Astrocyte (in vitro differentiated cells and primary cell): ENCODE measurements at regions not wholly inside any gene's neighbourhood (a gene's known extent, or its start where the extent isn't known, plus 50 kb on each side); places are given as distances from the start of the nearest gene placed in this dataset.
"Not testable (repeated sequence)": the region's sequence is repeated elsewhere in the genome, so short reads cannot be mapped to it uniquely, and the experiment has no call there.

Source experiments
- DNase-seq: peaks from one replicate; pipeline ENCODE4 v3.0.0-alpha.2; 2010; ENCODE audit warnings: low read depth
- FAIRE-seq: peaks from 2 replicates; lab custom pipeline; 2011; peaks lifted over from hg19 to GRCh38; lab: Jason Lieb, UNC
- H2AFZ ChIP-seq: 2 replicates; pipeline ENCODE4 v1.6.0; 2012; ENCODE audit warnings: low read depth, low read length, inconsistent platforms
- H3K27ac ChIP-seq: 2 replicates; pipeline ENCODE4 v1.5.1; 2011; ENCODE audit warnings: low read depth, low read length, inconsistent platforms
- H3K27me3 ChIP-seq: 2 replicates; pipeline ENCODE4 v1.6.0; 2011; ENCODE audit warnings: low read length, inconsistent platforms; ENCODE audit not compliant: insufficient read depth
- H3K36me3 ChIP-seq: 2 replicates; pipeline ENCODE4 v1.5.1; 2011; ENCODE audit warnings: low read length, inconsistent platforms; ENCODE audit not compliant: insufficient read depth
- H3K4me1 ChIP-seq: 2 replicates; pipeline ENCODE4 v1.5.1; 2011; ENCODE audit warnings: low read length, inconsistent platforms; ENCODE audit not compliant: insufficient read depth
- H3K4me2 ChIP-seq: 2 replicates; pipeline ENCODE4 v1.6.0; 2012; ENCODE audit warnings: low read length, inconsistent platforms
- H3K4me3 ChIP-seq: 2 replicates; pipeline ENCODE4 v1.5.1; 2011; ENCODE audit warnings: low read depth, mild to moderate bottlenecking, low read length, inconsistent platforms; ENCODE audit not compliant: insufficient read depth
- H3K79me2 ChIP-seq: 2 replicates; pipeline ENCODE4 v1.6.0; 2012; ENCODE audit warnings: mild to moderate bottlenecking, low read length, inconsistent platforms; ENCODE audit not compliant: insufficient read depth
- H3K9ac ChIP-seq: 2 replicates; pipeline ENCODE4 v1.6.0; 2012; ENCODE audit warnings: mild to moderate bottlenecking, low read length, inconsistent platforms
- H3K9me3 ChIP-seq: 2 replicates; pipeline ENCODE4 v1.5.1; 2012; ENCODE audit warnings: low read depth, mild to moderate bottlenecking, low read length, inconsistent platforms; ENCODE audit not compliant: insufficient read depth
- H4K20me1 ChIP-seq: 2 replicates; pipeline ENCODE4 v1.6.0; 2012; ENCODE audit warnings: low read length, inconsistent platforms; ENCODE audit not compliant: insufficient read depth
- H3K27ac Mint-ChIP-seq: one replicate; pipeline ENCODE4 v1.8.0; 2021; ENCODE audit warnings: mild to moderate bottlenecking, mixed read lengths; ENCODE audit not compliant: unreplicated experiment
- H3K27me3 Mint-ChIP-seq: one replicate; pipeline ENCODE4 v1.8.0; 2021; ENCODE audit warnings: low read depth, mixed read lengths; ENCODE audit not compliant: unreplicated experiment
- H3K36me3 Mint-ChIP-seq: one replicate; pipeline ENCODE4 v1.8.0; 2021; ENCODE audit warnings: low read depth, mixed read lengths; ENCODE audit not compliant: unreplicated experiment
- H3K4me1 Mint-ChIP-seq: one replicate; pipeline ENCODE4 v1.8.0; 2021; ENCODE audit warnings: low read depth, mixed read lengths; ENCODE audit not compliant: unreplicated experiment
- H3K4me3 Mint-ChIP-seq: one replicate; pipeline ENCODE4 v1.8.0; 2021; ENCODE audit warnings: mild to moderate bottlenecking, moderate library complexity, mixed read lengths; ENCODE audit not compliant: unreplicated experiment
- H3K9me3 Mint-ChIP-seq: one replicate; pipeline ENCODE4 v1.8.0; 2021; ENCODE audit warnings: mild to moderate bottlenecking, mixed read lengths; ENCODE audit not compliant: unreplicated experiment
- CTCF ChIP-seq: IDR thresholded peaks from 2 replicates; pipeline ENCODE4 v1.5.1; 2011; ENCODE audit warnings: low read depth, mild to moderate bottlenecking, inconsistent platforms, low read length, moderate library complexity; ENCODE audit not compliant: insufficient read depth

DNA sequence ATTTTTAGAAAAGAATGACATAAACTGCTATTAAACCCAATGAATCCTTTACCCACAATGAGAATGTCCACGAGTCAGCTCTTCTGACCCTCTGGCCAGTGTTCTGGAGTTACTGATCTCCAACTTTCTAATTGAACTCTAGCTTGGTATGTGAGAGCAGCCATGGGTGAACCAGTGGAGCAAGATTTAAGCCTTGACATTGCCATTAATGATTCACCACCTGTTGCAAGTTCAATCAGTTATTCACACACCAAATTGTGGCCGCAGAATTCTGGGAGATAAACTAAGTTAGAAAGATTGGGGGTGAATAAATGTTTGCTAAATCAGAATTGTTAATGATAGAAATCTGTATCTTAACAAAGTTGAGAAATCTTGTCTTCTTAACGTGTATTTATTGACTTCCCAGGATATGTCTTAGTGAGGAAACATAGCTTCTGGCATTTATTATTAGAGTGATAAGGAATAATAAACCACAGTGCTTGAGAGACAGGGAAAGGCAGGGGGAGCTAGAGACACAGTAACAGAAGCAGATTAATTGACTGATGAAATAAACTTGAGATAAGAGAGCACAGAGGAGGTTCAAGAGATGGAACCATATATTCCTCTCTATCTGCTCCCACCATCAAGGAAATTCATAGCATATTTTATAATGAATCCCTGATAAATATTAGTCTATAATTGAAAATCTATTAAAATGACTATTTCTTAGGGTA is 96.0 kb upstream of the AGAP9 start:
- FAIRE-seq: not testable (repeated sequence)

GRCh38 chr10:47609311-47609710 is 85.9 kb upstream of the AGAP9 start:
- not testable (repeated sequence) for H3K27ac ChIP-seq, H3K9me3 Mint-ChIP-seq, DNase-seq, H3K4me3 Mint-ChIP-seq, H3K9ac ChIP-seq, H3K27ac Mint-ChIP-seq, H3K9me3 ChIP-seq, H3K4me2 ChIP-seq, H3K27me3 ChIP-seq, H3K4me1 ChIP-seq, H3K4me1 Mint-ChIP-seq, H4K20me1 ChIP-seq, FAIRE-seq, H3K27me3 Mint-ChIP-seq, H3K36me3 Mint-ChIP-seq, H3K4me3 ChIP-seq, H3K36me3 ChIP-seq, H3K79me2 ChIP-seq, H2AFZ ChIP-seq

More for the DNA sequence above, 96.0 kb upstream of the AGAP9 start:
- not testable (repeated sequence) for H3K4me1 Mint-ChIP-seq, H3K27ac ChIP-seq, H3K9me3 Mint-ChIP-seq, H3K4me3 ChIP-seq, H3K36me3 ChIP-seq, H2AFZ ChIP-seq, H3K4me2 ChIP-seq, H3K9me3 ChIP-seq, H3K9ac ChIP-seq, H3K27me3 Mint-ChIP-seq, H3K27me3 ChIP-seq, H3K4me3 Mint-ChIP-seq, H3K79me2 ChIP-seq, H3K27ac Mint-ChIP-seq, H3K36me3 Mint-ChIP-seq, H3K4me1 ChIP-seq, H4K20me1 ChIP-seq
- TF ChIP-seq CTCF: peak; percentile 9
- peak; percentile 3 for DNase-seq

DNA sequence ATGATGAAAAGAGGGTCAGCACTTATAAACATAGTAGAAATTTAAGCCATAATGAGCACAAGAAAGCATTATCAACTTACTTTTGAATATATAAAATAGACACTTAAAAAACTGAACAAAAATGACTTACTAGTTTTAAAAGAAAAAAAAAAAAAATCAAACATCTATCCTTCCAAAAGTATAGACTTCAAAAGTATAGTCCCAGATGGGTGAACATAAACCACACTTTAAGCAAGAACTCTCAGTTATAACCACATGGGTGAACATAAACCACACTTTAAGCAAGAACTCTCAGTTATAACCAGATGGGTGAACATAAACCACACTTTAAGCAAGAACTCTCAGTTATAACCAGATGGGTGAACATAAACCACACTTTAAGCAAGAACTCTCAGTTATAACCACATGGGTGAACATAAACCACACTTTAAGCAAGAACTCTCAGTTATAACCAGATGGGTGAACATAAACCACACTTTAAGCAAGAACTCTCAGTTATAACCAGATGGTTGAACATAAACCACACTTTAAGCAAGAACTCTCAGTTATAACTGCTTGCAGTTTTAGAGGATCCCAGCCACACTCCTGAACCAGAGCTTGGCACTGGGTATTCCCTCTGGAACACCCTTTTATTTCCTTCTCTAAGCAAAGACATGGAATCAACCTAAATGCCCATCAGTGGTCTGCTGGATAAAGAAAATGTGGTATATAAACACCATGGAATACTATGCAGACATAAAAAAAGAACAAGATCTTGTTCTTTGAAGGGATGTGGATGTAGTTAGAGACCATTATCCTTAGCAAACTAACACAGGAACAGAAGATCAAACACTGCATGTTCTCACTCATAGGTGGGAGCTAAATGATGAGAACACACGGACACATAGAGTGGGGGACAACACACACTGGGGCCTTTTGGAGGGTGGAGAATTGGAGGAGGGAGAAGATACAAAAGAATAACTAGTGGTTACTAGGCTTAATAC is 82.6 kb upstream of the AGAP9 start:
- not testable (repeated sequence) for H3K36me3 ChIP-seq, FAIRE-seq, H2AFZ ChIP-seq, H3K4me3 Mint-ChIP-seq, H3K27ac Mint-ChIP-seq, H3K4me1 ChIP-seq, H3K4me1 Mint-ChIP-seq, H4K20me1 ChIP-seq, H3K9me3 ChIP-seq, H3K27me3 Mint-ChIP-seq, H3K36me3 Mint-ChIP-seq, H3K79me2 ChIP-seq, H3K9ac ChIP-seq, H3K4me2 ChIP-seq, DNase-seq, H3K27ac ChIP-seq, H3K27me3 ChIP-seq, H3K9me3 Mint-ChIP-seq, H3K4me3 ChIP-seq

- not testable (repeated sequence) for H3K79me2 ChIP-seq, H3K36me3 ChIP-seq, H4K20me1 ChIP-seq, H3K9me3 ChIP-seq, H3K4me3 Mint-ChIP-seq, H3K9ac ChIP-seq, H2AFZ ChIP-seq, H3K36me3 Mint-ChIP-seq, DNase-seq, H3K4me1 Mint-ChIP-seq, FAIRE-seq, H3K9me3 Mint-ChIP-seq, H3K27me3 Mint-ChIP-seq, H3K27ac ChIP-seq, H3K4me2 ChIP-seq, H3K4me3 ChIP-seq, H3K27me3 ChIP-seq, H3K27ac Mint-ChIP-seq, H3K4me1 ChIP-seq
Observed at GRCh38 chr10:47600604-47601003, 77.2 kb upstream of the AGAP9 start.

GRCh38 chr10:47600127-47600526 is 76.7 kb upstream of the AGAP9 start:
- H3K4me3 ChIP-seq, H3K27ac Mint-ChIP-seq, H3K27me3 ChIP-seq, H3K4me3 Mint-ChIP-seq, H3K36me3 ChIP-seq, H3K4me1 ChIP-seq, H3K79me2 ChIP-seq, H3K27me3 Mint-ChIP-seq, H3K36me3 Mint-ChIP-seq, H3K4me1 Mint-ChIP-seq, H4K20me1 ChIP-seq, H2AFZ ChIP-seq, H3K9me3 ChIP-seq, H3K27ac ChIP-seq, H3K9me3 Mint-ChIP-seq, H3K9ac ChIP-seq, FAIRE-seq, H3K4me2 ChIP-seq, DNase-seq: not testable (repeated sequence)
